OCI-LY3 (cell line): ENCODE measurements at regions not wholly inside any gene's neighbourhood (a gene's known extent, or its start where the extent isn't known, plus 50 kb on each side); places are given as distances from the start of the nearest gene placed in this dataset.

ENCODE experiments used
- H2AFZ ChIP-seq: fragments of 200-600, 300-600 bp; shearing (Covaris generic); 2 replicates; pipeline ENCODE4 v1.6.0; 2014; ENCODE audit warnings: antibody characterized with exemption, low read depth, low read length
- H3K27ac ChIP-seq: fragments of 200-600, 300-600 bp; sonication (generic); 2 replicates; pipeline ENCODE4 v1.5.1; 2014; ENCODE audit warnings: mild to moderate bottlenecking, low read length, moderate library complexity, mixed read lengths
- H3K27me3 ChIP-seq: fragments of 200-600, 300-600 bp; sonication (generic); 2 replicates; pipeline ENCODE4 v1.6.1; 2014; ENCODE audit warnings: low read depth, low read length, mixed read lengths
- H3K36me3 ChIP-seq: fragments of 200-600, 300-600 bp; sonication (generic); replicated peaks from 2 replicates; pipeline ENCODE3; 2014; ENCODE audit warnings: low read depth, low read length, mixed read lengths
- H3K4me1 ChIP-seq: fragments of 300-600, 200-600 bp; sonication (generic); 2 replicates; pipeline ENCODE4 v1.6.1; 2014; ENCODE audit warnings: low read length, mixed read lengths
- H3K4me2 ChIP-seq: fragments of 200-600, 300-600 bp; sonication (generic); 2 replicates; pipeline ENCODE4 v1.6.1; 2014; ENCODE audit warnings: low read length, mixed read lengths
- H3K4me3 ChIP-seq: fragments of 300-600, 200-600 bp; sonication (generic); 2 replicates; pipeline ENCODE4 v1.5.1; 2014; ENCODE audit warnings: antibody characterized with exemption, mild to moderate bottlenecking, low read length, moderate library complexity
- H3K79me2 ChIP-seq: fragments of 300-600, 200-600 bp; shearing (Covaris generic); 2 replicates; pipeline ENCODE4 v1.6.1; 2014; ENCODE audit warnings: mild to moderate bottlenecking, low read length, mixed read lengths
- H3K9ac ChIP-seq: fragments of 300-600, 200-600 bp; shearing (Covaris generic); 2 replicates; pipeline ENCODE4 v1.6.0; 2014; ENCODE audit warnings: mild to moderate bottlenecking, low read length, moderate library complexity
- H3K9me3 ChIP-seq: fragments of 200-600, 300-600 bp; shearing (Covaris generic); 2 replicates; pipeline ENCODE4 v1.6.1; 2014; ENCODE audit warnings: low read length, mixed read lengths; ENCODE audit not compliant: insufficient read depth
- H4K20me1 ChIP-seq: fragments of 200-600, 300-600 bp; sonication (generic); 2 replicates; pipeline ENCODE4 v1.6.1; 2016; ENCODE audit warnings: low read length, mixed read lengths; ENCODE audit not compliant: insufficient read depth
- EZH2phosphoT487 ChIP-seq: fragments of 200-600 bp; shearing (Covaris generic); IDR thresholded peaks from 2 replicates; pipeline ENCODE4 v1.6.1; 2018; ENCODE audit warnings: antibody characterized with exemption, mixed run types, low read depth
- TF ChIP-seq, protein P1 (sequence below): fragments of 200-600, 300-600 bp; sonication (generic); IDR thresholded peaks from 2 replicates; pipeline ENCODE4 v1.5.1; 2014; ENCODE audit warnings: antibody characterized with exemption, low read length, low read depth

DNA sequence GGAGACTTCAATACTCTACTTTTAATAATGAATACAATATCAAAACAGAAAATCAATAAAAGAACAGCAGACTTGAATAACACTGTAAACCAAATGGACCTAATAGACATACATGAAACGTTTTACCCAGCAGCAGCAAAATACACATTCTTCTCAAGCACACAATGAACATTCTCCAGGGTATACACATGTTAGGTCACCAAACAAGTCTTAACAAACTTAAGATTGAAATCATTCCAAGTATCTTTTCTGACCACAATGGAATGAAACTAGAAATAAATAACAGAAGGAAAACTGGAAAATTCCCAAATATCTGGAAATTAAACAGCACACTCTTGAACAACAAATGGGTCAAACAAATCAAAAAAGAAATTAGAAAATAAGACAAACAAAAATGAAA, 145.0 kb upstream of the CT83 start:
- no peak for TF ChIP-seq EZH2phosphoT487
- TF ChIP-seq, protein P1, sequence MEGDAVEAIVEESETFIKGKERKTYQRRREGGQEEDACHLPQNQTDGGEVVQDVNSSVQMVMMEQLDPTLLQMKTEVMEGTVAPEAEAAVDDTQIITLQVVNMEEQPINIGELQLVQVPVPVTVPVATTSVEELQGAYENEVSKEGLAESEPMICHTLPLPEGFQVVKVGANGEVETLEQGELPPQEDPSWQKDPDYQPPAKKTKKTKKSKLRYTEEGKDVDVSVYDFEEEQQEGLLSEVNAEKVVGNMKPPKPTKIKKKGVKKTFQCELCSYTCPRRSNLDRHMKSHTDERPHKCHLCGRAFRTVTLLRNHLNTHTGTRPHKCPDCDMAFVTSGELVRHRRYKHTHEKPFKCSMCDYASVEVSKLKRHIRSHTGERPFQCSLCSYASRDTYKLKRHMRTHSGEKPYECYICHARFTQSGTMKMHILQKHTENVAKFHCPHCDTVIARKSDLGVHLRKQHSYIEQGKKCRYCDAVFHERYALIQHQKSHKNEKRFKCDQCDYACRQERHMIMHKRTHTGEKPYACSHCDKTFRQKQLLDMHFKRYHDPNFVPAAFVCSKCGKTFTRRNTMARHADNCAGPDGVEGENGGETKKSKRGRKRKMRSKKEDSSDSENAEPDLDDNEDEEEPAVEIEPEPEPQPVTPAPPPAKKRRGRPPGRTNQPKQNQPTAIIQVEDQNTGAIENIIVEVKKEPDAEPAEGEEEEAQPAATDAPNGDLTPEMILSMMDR: no peak
- Histone ChIP-seq H3K27ac (no peak overlapping the region), H3K4me2 (no peak overlapping the region)

DNA sequence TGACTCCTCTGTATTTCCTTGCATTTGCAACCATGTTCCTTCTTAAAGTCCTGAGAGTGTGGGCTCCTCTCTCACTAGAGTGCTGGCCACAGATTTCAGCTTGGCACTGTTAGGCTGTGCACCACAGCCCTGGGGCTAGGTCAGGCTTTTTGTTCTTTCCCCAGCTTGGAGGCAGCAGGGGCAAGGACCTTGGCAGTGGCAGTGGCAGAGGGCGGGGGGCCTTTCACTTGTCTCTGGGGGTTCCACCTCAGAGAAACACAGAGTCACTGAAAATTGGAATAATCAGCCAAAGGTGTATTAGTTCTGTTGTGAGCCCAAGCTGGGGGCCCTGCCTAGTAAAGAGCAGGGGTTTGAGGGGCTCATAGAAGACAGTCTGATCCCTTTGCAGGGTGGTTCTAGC, 142.8 kb upstream of the CT83 start:
- no peaks in the 10 kb centered on the region for H3K9me3 ChIP-seq
- no peaks in the 10 kb centered on the region for H3K36me3 ChIP-seq
- no peaks in the 10 kb centered on the region for H3K79me2 ChIP-seq
- no peak overlapping the region for H3K4me3 ChIP-seq
- no peaks in the 10 kb centered on the region for H4K20me1 ChIP-seq
- no peak overlapping the region for H3K4me2 ChIP-seq
- H3K27ac ChIP-seq: no peak overlapping the region
- no peaks in the 10 kb centered on the region for H3K4me1 ChIP-seq
- TF ChIP-seq EZH2phosphoT487: no peak
- TF ChIP-seq, protein P1: no peak
- no peak overlapping the region for H2AFZ ChIP-seq
- no peak overlapping the region for H3K9ac ChIP-seq
- H3K27me3 ChIP-seq: no peaks in the 10 kb centered on the region

More for the DNA sequence above, 145.0 kb upstream of the CT83 start:
- Histone ChIP-seq H3K79me2 (no peaks in the 10 kb centered on the region), H3K9me3 (no peaks in the 10 kb centered on the region), H3K36me3 (no peaks in the 10 kb centered on the region), H3K4me1 (no peaks in the 10 kb centered on the region), H2AFZ (no peak overlapping the region), H3K27me3 (no peaks in the 10 kb centered on the region), H4K20me1 (no peaks in the 10 kb centered on the region), H3K4me3 (no peak overlapping the region), H3K9ac (no peak overlapping the region)

DNA sequence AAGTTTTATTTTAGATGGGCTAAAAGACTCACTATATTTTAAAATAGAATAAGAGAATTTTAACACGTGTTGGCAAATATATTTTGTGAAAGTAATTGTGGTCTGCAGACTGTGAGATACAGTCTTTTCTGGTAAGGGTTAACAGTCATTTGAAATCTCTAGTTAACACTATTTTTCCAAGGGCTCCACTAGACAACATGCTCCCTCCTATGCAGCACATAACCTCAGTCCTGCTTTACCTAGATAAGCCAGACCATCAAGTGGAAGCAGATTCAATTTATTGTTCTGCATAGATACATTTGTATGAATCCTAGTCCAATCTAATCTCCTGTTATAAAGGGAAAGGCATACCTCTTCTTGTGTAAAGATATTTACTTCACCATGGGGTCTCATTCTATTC, 133.2 kb upstream of the CT83 start:
- no peak for TF ChIP-seq EZH2phosphoT487
- TF ChIP-seq, protein P1: no peak
- Histone ChIP-seq H4K20me1 (no peaks in the 10 kb centered on the region), H3K27ac (no peak overlapping the region), H3K4me2 (no peak overlapping the region), H3K4me3 (no peak overlapping the region), H2AFZ (no peak overlapping the region), H3K9me3 (no peaks in the 10 kb centered on the region), H3K27me3 (no peaks in the 10 kb centered on the region), H3K4me1 (no peaks in the 10 kb centered on the region), H3K9ac (no peak overlapping the region), H3K79me2 (no peaks in the 10 kb centered on the region), H3K36me3 (no peaks in the 10 kb centered on the region)
